HG03159 (cell line): ENCODE measurements at regions not wholly inside any gene's neighbourhood (a gene's known extent, or its start where the extent isn't known, plus 50 kb on each side); places are given as distances from the start of the nearest gene placed in this dataset.

Experiments used
- ATAC-seq: cut with Tn5 transposase; IDR thresholded peaks from one replicate; pipeline ENCODE4 v1.9.1; 2021; ENCODE audit warnings: mild to moderate bottlenecking, moderate library complexity; ENCODE audit not compliant: unreplicated experiment

DNA sequence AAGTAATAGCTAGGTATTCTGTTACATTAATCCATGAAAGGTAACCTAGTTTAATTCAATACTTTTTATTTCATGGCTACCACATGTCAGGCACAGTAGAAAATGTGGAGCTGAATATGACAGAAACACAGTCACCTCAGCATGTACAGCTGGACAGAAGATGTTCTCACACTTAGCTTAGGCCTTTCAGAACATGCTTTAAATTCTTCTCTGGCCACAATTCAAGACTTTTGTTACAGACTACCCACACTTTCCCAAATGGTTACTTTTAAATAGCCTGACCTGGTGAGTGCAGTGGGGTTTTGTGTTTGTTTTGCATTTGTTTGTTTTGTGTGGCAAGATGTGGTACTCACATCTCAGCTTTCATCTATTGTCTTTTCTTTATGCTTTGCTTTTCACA, 1079.5 kb downstream of the IGSF11 start:
- no peak for ATAC-seq

DNA sequence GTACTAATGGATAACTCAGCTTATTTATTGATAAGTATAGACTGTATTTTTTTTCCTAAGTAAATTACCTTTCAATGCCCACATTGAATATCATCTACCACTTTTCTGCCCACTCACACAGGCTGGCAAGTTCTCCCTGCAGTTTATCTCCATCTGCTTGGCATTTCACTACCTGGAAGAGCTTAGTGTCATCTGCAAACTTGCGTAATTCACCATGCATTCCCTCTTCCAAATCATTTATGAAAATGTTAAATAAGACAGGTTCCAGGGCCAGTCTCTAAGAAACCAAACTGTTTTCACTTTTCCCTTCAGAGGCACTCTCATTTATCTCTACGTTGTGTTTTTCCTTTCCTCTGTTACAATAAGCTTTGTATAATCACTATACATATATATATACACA, 1076.6 kb downstream of the IGSF11 start:
- no peak for ATAC-seq

DNA sequence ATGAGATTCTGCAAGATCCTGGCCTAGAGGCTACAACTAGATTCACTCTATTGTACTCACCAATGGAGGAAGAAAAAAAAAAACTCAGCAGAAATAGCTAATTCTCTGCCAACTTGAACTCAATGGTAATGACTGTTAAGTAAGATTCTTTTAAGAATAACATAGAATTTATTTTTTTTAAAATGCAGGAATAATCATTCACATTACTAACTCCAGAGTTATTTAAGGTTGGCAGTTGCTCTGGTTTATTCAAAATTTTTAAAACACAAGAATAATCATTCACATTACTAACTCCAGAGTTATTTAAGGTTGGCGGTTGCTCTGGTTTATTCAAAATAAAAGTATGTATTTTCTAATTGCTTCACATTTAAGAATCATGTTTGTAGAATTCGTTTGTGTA, 1071.9 kb downstream of the IGSF11 start:
- no peak for ATAC-seq

DNA sequence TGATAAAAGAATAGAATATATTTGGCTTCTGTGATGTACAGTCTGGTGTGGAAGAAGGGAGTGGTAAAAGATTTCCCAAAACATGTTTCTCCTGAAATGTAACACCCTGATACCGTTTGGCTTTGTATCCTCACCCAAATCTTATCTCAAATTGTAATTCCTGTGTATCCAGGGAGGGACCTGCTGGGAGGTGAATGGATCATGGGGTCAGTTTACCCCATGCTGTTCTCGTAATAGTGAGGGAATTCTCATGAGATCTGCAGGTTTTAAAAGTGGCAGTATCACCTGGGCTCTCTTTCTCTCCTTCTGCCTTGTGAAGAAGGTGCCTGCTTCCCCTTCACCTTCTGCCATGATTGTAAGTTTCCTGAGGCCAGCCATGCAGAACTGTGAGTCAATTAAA, 1070.8 kb downstream of the IGSF11 start:
- ATAC-seq, result no peak

DNA sequence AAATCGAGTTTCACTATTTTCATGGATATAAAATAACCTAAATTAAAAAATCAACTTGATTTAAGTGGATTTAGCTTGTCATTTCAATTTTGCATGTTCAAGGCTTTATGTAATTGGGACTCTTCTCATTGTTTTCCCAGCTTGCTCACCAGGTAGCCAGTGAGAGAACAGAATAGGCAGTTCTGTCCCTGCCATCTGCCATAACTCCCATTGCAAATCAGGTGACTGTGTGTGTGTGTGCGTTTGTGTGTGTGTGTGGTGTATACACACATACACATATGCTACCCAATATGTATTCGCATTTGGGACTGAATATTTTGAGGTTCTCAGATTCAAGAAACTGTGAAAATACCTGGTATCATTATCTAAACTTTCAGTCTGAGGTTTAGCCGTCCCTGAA, 1069.8 kb downstream of the IGSF11 start:
- no peak for ATAC-seq

DNA sequence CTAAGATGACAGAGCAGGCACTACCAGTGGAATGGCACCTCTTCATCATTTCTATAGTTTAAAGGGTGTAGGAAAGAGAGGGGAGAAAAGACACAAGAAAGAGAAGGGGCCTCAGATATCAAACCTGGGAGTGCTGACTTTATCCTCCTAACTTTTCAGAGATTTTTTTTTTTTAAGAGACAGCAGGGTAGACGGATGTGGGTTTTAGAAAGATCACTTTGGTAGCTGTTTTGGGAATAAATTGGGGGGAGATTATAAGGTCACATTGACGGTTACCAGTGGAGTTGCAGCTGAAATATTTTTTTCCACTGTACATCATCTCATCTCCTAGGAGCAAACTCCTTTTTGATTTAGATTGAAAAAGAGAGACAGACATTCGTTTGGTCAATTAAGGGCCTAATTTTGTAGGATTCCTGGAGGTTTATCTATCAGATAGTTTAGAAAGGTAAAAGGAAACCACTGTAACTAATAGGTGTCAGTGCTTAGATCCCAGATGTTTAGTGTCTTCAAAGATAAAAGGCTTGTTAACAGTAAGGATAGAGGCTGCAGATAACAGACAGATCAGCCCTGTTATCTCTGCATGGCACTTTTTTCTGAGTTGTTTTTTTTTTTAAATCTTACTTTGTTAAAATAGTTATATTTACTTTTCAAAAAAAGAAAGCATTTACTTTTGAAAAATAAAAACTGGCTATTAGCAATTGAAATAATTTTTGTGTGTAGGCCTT, 1057.0 kb downstream of the IGSF11 start:
- ATAC-seq, result no peak

DNA sequence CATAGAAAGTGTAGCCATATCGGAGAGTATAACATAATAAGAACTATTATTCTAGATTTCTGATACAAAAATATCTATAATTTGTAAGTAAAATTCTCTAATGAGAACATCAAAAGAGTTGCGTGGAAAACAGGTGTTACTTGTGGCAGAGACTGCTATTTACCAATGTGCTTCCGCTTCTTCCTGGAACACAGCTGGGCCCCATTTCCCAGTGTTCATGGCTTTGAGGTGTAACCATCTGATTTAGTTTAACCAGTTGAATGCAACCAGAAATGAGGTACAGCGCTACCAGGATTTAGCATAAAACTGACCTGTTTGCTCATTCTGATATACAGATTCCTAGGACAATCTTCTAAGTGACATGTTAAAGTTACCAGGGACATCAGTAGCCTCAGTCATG, 1055.2 kb downstream of the IGSF11 start:
- ATAC-seq, result no peak

DNA sequence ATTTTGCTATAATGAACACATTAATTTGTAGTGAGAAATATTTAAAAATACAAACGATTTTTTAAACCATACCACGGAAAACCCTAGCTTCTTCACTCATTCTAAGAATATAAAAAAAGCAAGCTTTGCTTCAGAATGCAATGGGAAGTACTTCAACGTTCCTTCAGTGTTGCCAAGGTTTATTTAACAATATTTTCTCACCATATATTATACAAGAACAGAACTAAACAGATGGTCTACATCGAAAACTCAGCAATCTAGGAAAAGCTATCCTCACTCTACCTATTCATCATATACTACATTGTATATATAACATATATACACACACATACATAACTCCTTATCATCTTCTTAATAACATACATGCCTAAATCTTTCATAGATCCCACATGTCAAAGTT, 1047.4 kb downstream of the IGSF11 start:
- no peak for ATAC-seq

DNA sequence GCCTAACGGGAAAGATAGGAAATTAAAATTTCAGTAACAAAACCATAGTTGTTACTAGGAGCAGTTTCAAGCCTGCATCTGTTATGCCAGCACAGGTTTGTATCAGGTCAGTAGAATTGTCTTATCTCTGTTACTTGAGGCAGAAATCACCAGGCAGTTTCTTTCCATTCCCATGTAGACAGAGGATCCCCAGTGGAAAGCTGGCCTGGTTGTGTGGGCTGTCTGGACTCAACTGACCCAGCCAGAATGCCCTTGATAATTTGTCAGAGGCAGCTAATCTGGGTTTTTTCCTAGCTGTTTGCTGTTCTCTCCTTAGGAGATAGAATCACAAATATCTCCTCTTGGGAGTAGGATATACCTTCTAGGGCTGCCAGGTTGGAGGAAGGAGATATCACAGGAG, 1044.7 kb downstream of the IGSF11 start:
- ATAC-seq, result no peak

DNA sequence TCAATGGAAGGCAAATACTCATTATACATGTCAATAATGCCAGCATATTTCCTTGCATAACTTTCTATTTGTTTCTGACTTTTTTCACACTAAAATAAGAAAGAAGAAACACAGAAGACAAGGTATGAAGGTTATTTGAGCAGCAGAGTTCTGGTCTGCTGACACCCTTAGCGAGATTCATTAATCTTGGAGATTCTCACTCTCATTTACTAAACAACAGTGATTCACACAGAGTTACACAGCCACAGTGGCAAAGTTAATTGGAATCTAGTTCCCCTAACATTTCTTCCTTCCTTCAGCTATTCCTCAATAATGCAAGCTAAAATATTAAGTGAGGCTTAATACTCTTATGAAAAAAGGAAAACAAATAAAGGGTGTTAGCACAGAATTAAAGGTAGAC, 1044.0 kb downstream of the IGSF11 start:
- ATAC-seq, result no peak

DNA sequence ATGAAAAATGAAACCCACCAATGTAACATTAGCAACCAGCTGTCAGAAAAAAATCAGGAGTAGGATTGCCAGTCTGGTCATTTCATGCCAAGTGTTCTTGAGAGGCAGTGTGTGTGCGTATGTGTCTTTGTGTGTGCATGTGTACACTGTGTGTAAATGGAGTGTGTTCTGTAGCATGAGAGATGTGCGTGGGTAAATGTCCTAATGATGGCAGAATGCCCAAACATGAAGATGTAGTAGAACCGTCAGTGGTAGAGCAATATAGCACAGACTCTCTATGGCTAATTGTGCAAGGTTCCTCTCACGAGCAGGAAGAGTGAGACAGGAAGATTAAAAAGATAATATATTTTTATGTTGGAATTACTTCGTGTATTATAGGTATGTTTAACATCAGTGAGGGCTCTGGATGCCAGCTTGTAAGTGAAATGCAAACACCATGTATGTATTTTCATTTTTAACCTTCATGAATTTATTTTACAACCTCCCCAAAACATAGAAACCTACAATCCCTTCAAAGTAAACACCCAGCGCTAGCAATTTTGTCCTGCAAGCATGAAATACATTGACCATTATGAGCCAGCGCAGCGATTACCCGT, 1038.7 kb downstream of the IGSF11 start:
- no peak for ATAC-seq

DNA sequence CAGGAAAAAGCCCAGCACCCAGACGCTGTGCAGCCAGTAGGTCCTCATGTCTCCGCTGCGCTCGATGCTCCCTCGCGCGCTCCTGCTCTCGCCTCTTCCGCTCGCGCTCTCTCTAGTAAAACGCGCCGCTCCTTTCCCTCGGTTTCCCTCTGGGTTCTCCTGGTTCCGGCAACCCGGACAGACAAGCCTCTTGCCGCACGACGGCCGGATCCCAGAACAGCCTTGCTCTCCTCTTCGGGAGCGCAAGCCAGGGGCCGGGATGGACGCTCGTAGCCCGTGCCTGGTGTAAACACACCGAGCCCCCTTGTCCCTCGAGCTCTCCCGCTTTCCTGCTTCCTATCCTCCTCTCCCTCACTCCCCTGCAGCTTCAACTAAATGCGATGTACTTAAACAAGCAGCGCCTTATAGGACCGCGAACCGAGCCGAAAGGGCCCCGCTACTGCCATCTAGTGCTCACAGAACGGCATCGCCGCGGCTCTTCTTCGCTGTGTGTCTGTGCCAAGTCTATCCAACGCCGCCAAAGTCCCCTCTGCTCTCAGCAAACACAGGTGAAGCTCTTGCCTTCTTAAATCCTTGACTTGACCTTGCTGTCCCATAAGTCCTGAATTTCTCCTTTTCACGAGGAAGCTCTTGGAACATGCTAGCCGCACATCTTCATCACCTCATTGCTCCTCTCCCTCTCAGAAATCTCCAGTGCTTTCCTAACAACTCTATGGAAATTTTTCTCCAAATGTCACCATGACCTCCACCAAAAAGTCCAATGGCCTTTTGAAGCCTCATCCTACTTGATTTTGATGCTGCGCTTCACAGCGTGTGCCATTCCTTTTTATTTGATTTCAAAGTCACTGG, 1037.2 kb downstream of the IGSF11 start:
- ATAC-seq, result peak; percentile 100

DNA sequence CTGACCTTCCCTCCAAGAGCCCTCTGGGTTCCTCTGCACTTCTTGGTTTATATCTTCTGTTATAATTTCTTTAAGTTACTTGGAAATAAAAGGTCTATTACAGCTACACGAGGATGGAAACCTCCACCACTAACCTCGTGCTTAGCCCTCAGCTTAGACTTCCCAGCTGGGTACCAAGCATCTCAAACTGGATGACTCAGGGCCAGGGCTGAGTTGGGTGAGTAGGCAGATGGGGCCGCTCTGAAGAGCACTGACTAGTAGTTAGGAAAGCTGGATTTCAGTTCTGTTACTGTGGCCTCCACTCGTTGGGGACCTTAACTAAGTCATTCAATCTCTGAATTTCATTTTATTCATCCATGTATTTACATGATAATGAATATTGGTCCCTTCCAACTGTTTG, 1036.6 kb downstream of the IGSF11 start:
- ATAC-seq, result no peak

DNA sequence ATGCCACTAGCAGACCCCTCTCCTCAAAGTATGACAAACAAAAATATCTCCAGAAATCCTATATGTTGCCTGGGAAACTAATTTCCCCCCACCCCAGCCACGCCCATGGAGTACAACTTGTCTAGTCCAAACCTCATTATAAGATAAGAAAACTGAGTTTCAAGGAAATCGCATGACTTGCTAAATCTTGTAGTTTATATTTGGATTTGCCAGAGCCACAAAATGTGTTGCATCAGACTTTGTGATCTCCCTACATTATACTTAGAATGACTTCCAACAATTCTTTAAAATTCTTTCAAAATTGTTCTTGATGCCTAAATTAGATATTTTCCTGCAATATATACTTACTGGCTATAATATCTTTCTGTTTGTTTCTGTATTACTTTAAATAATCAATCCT, 1034.4 kb downstream of the IGSF11 start:
- ATAC-seq, result no peak

DNA sequence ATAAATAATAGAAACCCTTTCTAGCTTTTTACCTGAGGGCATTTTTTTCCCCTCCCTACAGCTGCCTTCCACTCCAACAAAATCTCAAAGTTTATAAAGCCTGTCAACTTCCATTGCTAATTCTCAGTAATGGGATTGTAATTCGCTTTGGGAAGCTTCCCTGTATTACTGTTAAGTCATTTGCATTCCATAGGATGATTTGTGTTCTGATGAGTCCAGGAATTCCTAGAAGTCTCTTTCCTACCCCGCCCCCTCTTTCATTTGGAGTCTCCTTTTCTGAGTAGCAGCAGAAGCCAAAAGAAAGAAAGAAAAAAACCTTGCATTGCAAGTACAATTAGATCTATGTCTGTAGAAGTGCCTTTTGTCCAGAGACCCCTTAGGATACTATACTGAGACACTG, 1033.3 kb downstream of the IGSF11 start:
- ATAC-seq, result no peak

DNA sequence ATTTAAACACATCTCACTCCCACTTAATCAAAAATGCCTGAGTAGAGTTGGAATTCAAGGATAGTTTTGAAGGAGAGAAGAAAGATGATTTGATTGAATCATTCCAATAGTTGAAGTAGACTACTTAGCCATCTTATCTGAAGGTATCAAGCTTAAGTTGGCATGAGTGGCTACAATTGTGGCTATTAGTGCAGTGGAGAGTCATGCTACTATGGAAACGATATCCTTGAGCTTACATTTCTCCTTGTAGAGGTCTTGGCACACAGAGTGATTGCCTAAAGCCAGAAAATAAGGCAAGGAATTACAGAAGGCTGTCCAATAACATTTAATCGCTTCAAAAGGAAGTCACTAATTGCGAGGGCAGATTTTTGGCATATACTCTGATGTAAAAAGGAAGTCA, 1022.7 kb downstream of the IGSF11 start:
- ATAC-seq, result no peak

DNA sequence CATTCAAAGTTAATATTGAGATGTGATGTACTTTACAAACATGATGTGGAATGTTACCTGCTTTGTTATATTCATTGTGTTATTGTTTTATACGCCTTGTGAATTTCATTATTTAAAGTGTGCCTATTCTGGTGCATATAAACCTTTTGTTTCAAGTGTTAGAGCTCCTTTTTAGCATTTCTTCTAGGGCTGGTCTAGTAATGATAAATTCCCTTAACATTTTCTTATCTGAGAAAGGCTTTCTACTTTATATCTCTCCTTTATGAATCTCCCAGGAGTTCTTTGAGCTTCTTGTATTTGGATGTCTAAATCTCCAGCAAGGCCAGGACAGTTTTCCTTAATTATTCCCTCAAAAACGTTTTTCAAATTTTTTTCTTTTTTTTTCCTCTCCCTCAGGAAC, 1005.6 kb downstream of the IGSF11 start:
- no peak for ATAC-seq

DNA sequence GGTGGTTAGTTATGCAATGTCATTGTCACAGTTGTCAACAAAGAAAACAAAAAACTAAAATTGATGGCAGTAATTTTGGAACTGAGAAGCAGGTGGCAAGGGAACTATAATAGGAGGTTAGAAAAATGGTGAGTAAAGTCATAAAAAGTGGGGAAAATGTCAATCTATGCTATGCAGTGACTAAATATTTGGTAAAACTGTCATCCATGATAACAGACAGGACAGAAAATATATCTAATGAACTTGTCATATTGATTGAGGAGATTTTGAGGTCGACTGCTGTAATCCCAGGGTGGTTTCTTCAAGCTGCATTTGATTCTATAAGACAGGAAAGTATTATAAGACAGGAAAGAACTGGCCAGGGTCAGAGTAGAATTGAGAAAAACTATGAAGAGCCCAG, 998.4 kb downstream of the IGSF11 start:
- no peak for ATAC-seq

DNA sequence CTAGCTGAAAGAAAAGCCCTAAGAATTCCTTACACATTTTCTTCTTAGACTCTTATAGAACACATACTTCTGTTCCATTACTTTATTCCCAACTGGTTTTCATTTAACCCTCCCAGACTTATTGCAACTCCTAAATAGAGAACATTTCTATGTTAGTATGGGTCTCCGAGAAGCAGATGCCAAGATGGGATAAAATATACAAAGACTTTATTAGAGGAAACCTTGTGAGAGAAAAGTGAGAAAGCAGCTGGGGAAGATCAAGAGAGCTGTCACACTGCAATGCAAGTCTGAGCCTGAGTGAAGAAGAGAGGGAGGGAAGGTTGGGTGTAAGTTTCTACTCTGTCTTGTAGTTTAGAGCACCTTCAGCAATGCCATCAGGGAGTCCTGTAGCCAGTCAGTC, 979.3 kb downstream of the IGSF11 start:
- ATAC-seq, result no peak

DNA sequence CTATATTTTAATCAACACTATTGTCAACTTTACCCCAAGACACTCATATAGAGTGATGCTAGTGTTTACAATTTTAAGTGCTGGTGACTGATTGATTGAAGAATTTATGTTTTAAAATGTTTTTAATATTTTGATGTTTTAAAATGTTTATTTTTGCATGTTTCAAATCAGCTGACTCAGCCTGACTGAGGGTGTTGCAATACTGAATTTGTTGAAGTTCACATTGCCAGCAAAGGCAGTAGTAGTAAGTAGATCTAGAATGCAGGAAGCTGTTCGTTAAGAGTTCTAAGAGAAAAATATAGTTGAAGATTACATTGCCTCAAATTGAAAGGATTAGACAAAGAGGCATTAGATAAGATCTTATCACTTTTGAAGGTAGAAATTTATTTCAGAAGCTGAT, 977.6 kb downstream of the IGSF11 start:
- no peak for ATAC-seq

DNA sequence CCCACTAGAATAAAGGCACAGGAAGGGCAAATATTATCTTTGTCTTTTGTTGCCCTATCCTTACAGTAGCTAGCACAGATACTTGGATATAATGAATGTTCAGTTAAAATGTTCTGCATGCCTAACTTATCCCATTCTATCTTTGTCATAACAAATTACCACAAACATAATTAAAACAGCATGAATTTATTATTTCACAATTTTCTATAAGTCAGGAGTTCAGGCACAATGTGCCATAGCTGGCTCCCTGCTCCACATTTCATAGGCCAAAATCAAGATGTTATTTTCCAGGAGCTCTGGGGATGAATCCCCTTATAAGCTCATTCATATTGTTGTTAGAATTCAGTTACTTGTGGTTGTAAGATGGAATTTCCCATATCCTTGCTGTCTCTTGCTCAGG, 975.5 kb downstream of the IGSF11 start:
- no peak for ATAC-seq

DNA sequence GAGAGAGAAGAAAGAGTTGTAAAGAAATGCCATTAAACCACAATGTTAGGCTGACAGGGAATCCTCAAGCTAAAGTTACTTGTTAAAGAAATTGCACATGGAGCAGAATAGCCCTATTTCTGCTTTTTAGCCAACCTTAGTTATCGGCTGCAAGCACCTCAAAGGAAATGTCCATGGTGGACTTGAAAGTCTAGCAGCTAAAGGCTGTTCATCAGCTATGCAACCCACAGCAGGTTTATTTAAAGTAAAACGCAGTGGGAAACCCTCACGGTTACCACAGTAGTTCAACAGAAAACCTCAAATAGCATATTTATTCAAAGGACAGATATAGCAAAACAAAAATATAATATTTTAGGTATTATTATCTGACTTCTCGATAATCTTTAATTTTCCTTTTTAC, 967.2 kb downstream of the IGSF11 start:
- no peak for ATAC-seq
